Stimulated activated CD4-positive, alpha-beta T cell treated with anti-CD3 and anti-CD28 coated beads, Interleukin-2, amount 100 ng/mL, for 48 hours (primary cell): ENCODE measurements at regions not wholly inside any gene's neighbourhood (a gene's known extent, or its start where the extent isn't known, plus 50 kb on each side); places are given as distances from the start of the nearest gene placed in this dataset.

ENCODE experiments used
- DNase-seq, 2 donors: peaks; one replicate each; pipeline ENCODE4 v3.0.0-alpha.2; 2020

DNA sequence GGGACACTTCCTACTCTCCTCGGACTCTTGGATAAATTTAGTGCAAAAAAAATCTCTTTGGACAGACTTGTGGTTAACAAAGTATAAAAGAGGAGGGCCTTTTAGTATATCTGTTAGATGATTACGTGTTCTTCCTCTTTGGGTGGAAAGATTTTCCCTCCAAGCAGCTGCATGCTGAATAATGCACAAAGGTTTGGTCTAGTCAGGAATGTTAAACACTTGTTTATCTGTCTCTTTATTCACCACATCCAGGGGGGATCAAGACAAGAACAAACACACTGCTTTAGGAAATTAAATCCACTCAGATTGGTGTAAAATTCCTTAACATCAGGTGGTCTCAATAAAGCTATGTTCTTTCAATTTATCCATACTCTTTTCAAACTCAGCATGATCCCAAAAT lies 260.9 kb upstream of the CHD6 start:
- no peak for DNase-seq

DNA sequence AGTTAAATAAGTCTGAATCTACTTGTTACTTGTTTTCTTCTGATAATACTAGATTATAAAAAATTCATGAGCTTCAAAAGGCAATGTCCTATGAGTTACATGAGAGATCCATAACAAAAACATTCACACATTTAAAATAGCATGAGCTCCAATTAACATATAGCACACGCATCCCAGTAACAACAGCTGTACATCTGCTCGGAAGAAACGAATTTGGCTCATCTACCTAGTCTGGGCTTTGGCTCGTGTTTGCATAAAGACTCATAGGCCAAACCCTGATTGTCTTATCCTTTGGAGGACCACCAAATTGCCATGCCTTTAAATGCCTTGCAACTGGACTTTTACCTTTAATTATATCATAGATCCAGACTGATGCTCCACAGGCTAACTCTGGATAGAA lies 259.7 kb upstream of the CHD6 start:
- DNase-seq = no peak

DNA sequence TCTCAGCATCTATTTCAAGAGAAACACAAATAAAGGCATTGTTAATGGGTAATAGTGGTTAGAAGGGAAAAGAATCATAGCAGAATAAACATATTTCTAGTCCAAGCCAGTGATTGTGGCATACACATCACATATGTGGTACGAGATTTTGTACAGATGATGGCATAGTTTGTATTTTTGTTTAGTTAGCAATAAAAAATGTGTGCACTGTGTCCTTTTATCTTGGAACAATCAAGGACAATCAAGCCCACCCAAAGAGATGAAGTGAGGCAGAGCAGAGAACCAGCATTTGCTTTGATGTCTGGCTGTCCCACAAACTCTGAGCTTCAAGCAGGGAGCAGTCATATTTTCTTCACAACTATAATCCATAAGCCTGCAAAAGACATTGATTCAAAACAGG lies 256.5 kb upstream of the CHD6 start:
- DNase-seq = no peak

DNA sequence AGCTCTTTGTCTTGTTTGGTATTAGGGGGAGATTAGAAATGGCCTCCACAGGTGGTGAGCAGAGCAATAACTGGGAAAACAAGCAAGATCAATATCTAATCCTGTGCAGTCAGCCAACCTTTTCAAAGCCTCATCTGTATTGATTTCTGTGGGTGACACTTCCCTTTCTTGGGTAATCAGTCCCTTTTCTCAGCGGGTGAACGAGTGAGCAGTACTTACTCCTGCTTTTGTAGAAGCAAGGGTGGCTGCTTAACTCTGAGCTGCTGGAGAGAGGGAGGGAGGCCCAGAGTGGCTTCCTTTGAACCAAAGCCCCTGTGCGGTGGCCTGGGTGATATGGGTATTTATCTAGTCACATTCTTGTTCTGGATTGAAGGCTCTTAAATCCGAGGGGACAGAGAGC lies 254.8 kb upstream of the CHD6 start:
- no peak for DNase-seq

DNA sequence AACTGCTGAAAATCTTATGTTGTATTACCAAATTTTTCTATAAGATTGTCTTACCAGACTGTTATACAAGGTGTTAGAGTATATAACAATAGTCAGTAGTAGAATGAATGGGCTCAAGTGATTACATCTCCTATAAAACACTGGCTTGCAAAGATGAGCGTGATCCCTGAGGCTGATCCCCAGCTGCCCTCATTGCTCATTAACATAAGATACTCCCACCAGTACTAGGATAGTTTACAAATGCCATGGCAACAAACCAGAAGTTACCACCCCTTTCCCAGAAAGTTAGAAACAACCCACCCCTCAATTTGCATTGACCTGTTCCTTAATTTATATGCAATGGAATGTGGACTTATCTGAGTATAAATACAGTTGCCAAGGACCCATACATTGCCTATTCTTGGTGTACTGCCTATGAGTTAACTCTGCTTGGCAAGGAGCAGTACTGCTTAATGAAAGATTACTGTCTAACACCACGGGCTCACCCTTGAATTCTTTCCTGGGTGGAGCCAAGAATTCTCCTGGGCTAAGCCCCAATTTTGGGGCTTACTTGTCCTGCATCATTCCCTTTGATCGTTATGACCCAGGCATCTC lies 252.8 kb upstream of the CHD6 start:
- no peak for DNase-seq

DNA sequence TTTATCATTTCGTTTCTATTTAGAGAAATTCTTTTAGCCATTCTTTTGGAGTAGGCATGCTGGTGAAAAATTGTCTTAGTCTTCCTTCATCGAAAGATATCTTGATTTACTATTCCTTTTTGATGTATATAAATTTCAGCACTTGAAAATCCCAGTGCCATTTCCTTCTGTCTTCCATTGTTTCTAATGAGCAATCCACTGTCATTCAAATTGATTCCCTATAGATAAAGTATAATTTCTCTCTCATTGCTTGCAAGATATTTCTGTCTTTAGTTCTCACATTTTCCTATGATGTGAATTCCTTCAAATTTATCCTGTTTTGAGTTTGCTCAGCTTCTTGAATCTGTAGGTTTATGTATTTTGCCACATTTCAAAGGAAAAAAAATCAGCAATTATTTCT lies 251.1 kb upstream of the CHD6 start:
- DNase-seq = no peak

DNA sequence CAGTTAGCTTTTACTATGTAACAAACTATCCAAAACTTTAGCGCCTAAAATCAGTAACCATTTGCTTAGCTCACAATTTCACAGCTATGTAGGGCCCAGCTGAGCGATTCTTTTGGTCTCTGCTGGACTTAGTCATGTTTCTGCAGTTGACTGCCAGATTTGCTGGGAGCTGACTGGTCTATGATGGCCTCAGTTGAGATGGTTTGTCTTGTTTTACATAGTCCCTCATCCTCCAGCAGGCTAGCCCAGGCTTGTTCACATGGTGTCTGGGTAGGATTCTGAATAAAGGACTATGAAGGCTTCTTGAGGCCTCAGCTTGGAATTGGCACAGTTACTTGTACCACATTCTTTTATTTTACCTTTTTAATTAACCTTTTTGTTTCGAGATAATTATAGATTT lies 247.8 kb upstream of the CHD6 start:
- DNase-seq = no peak

DNA sequence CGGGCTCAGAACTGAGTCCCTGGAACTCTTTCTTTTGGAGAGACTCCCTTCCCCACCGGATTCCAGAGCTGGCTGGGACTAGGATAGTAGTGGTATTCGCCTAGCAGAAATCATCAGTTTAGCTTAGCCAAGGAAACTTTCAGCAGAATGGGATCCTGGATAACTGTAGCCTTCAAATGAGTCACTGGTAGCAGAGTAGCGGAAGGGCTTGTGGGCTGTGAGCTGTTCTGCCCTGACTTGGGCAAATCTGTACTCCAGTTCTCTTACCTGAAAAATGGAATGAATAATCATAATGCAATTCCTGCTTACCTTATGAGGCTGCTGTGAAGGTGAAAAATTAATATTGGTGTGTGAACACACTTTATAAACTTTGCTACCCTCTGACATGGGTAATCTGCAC lies 244.3 kb upstream of the CHD6 start:
- no peak for DNase-seq

DNA sequence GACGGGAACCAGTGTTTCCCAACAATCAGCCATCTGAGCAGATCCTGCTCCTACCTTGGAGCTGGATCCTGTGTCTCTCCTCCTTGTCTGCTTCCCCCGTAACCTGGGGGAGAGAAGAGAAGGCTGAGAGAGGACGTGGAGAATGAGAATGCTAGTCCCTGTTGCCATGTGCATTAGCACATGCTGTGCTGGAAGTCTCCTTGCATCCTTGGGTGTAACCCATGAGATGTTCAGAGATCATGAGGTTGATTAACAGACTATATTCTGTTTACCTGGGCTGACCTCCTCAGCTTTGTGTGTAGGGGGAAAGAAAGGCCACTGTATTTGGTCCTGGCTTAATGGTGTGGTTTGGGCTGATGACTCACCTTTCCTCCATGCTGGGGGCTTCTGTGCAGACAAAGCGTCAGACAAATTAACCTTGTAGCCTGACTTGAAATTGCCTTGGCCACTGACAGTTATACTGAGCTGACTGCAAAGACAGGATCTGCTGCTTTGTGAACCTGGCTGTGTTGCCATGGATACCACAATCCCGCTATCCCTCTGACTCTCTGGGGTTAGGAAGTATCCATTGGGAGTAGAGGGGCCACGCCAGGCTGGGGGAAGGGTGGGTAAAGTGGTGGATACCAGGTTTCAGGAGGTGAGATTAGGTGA lies 243.7 kb upstream of the CHD6 start:
- DNase-seq = no peak

DNA sequence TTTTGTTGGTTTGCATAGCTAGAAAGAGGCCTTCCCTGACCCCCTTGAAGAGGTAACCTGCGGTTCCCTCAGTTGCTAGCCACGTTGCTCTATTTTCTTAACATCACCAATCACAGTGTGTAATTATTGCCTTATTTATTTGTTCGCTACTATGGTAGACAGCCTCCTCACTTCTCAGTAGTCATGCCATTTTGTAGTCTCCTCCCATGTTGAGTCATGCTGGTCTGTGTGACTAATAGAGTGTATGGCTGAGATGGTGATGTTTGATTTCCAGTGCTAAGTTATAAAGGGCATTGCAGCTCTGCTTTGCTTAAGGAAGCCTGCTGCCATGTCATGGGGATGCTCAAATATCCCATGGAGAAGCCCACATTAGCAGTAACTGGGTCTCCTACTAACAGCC lies 236.6 kb upstream of the CHD6 start:
- no peak for DNase-seq

DNA sequence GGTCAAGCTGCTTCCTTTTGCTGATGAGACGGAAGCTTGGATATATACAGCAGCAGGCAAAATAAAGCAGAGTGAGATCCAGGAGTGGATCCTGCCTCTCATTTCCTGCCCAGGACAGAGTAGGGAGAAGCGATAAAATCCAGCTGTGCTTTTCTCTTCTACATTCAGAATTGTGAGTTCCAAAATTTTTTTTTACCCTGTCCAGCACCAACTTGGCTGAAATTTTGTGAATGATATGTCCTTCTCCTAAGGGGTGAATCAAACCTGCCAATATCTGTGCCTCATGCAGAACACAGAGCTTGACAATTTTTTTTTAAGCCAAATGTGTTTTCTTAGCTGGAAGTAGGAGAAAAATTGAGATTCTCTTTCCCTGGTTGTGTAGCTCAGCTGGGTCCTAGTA lies 235.6 kb upstream of the CHD6 start:
- no peak for DNase-seq

DNA sequence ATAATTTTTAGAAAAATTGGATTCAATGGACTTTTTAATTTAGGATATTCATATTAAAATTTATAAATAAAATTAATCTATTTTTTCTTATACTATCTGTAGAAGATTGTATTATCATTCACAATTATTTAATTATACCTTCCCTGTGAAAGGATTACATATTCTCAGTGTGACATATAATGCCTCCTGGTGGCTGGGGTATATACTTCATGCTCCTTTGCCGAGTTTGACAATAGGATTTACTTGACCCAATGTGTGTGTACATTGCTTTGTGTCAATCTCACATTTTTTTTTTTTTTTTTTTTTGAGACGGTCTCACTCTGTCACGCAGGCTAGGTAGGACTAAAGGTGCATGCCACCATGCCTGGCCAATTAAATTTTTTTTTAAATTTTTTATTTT lies 230.0 kb upstream of the CHD6 start:
- DNase-seq = no peak

DNA sequence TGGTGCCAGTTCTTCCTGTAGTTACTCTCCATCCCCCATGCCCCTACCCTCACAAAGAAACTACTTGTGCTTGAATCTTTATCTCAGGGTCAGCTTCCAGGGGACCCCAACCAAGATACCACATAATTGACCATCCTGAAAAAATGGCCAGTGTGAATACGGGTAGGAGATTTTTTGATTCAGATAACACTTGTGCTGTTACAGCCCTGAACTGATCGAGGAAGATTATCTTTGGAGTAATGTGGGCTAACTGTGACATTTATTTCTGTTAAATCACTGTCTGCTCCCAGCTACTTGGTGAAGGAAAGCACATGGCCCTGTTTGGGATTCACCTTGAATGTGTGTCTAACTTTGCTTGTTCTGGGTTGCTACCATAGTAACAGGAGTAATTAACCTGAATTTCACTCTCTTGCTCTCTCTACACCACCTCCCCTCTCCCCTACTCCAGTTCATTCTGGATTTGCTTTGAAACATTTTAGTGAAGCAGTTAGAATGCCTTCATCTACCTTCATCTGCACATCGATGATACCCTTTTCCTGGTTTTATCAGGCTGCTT lies 219.6 kb upstream of the CHD6 start:
- DNase-seq = no peak

DNA sequence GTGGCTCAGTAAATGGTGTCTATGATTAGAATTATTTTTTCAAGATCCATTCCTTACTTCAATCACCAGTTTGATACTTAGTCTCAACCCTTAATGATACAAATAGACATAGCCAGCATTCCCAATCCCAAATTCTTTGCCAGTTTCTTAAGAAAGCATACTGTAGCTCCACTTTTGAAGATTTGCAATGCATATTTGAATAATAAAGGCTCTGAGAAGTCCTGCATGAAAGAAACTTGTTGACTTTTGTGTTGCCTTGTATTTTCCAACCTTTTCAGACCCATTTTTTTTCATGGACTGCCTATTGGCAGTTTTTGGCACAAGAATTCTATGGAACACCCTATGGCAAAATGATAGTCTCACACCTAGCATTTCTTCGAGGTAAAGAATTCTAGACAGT lies 215.6 kb upstream of the CHD6 start:
- DNase-seq = no peak

DNA sequence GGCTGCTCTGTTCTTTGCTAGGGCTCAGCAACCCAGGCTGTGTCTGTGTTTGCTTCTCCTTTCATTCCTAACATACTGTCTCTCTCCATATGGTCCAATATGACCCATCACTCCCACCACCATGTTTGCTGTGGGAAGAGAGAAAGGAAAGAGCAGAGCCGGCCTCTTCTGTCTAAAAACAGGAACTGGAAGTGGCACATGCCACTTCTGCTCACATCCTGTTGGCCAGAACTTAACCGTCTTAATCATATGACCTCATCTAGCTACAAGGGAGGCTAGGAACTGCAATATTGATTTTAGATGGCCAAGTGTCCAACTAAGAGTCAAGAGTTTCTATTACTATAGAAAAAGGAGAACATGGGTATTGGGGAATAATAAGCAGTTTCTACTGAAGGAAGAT lies 212.5 kb upstream of the CHD6 start:
- DNase-seq = no peak

DNA sequence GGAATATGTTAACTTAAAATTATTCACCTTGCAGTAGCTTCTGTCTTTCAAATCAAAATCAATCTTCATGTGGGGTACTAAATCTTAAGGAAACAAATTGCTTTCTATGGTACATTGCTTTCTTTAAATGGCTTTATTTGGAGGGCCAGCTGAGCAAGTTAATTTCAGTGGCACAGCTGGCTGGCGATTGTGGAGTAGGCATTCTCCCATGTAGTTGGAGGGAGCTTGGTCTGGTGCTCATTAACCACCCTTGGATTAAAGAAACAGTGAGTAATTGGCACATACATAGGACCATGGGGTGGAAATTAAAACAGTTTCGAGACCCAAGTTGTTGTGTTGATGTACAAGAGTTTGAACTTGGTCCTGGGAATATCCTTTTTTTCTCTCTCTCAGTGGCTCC lies 201.3 kb upstream of the CHD6 start:
- no peak for DNase-seq

DNA sequence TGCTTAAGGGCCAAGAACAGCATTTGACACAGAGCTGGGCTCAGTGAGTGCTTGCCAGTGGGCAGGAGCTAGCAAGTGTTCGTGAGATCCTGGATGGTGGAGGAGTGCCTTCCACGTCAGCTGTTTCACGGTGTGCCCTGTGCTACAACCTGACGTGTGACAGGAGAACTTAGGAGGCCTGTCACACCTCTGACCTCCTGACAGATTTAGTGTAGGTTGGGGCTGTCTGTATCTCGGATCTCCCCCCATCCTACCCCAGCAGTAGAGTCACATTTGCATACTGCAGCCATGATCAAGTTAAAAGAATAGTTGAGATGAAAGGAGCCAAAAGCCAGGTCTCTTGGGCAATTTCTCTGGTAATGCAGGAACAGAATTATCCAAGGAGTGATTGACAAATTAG lies 200.8 kb upstream of the CHD6 start:
- no peak for DNase-seq

DNA sequence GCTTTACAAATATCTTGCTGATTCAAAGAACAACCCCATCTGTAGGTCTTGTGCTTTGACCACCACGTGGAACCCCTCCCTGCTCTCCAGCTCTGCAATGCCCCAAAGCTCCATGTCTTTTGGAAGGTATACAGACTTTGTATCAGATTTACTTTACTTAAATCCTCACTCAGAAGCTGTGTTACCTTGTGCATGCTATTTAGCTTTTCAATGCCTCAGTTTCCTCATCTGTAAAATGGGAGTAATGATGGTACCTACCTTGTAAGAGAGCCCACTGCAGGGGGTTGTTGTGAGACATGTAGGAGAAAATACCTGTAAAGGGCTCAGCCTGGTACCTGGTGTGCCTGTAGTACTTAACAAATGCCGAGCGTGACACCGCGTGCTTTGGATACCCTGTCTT lies 200.2 kb upstream of the CHD6 start:
- no peak for DNase-seq

DNA sequence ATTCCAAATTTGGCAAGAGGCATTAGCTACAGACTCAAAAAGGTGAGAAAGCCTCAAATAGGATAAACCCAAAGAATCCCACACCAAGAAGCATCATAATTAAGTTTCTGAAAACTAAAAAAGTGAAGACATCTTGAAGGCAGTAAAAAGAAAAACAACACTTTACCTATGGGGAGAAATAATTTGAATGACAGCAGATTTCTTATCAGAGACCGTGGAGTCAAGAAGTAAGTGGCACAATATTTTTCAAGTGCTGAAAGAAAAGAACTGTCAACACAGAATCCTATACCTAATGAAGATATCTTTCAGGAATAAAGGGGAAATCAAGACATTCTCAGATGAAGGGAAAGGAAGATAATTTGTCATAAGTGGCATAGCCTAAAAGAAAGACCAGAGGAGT lies 193.3 kb upstream of the CHD6 start:
- DNase-seq = no peak

DNA sequence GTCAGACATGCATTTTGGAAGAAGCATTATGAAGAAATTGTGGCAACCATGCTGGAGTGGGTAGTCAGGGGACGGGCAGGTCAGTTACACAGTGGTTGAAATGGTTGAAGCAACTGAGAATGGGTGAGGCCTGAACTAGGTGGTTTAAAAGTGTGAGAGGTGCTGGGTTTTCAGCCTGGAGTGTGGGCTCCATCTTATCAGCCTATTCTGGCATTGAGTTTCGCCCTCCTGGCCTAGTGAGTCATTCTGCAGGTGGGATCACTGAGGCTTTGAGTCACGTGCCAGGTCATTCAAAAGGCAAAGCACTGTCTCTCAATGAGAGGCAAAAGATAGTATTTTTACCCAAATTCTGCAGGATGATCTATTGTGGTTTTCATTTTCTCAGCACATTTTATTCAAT lies 181.9 kb upstream of the CHD6 start:
- DNase-seq = no peak

DNA sequence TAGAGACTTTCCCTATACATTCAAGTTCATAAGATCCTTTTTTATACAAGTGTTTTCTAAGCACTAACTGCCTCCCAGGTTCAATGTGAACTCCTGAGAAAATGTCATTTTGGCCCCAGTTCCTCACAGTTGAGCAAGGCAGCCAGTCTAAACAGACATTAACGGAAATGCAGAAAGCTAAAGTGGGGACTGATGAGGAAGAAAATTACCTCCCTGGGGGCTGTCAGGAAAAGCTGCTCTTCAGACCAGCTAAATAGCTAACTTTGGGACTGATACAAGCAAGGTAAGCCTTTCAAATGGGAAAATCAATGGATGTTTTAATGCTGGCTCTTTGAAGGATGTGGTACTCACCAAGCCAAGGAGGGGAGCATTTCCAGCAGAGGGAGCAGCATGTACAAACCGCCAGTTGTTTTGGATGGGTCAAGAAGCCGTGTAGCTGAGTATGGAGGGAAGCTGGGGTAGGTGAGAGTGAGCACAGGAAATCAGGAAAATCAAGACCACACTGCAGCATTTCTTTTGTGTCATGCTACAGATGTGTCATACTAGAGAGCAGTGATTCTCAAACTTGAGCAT lies 180.8 kb upstream of the CHD6 start:
- DNase-seq = no peak

DNA sequence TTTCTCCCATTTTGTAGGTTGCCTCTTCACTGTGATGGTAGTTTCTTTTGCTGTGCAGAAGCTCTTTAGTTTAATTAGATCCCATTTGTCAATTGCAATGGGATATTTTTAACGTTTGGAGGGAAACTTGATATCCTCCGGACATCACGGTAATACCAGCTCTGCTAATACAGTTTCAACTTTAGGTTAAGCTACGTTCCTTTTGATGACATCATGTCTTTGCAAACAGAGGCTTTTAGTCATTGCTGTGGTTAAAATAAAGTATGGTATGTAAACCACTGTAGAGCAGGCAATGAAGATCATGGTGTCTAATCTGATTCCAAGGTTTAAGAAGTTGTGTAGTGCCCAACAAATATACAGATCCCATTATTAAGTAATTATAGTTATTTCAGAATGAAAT lies 168.0 kb upstream of the CHD6 start:
- DNase-seq = no peak

DNA sequence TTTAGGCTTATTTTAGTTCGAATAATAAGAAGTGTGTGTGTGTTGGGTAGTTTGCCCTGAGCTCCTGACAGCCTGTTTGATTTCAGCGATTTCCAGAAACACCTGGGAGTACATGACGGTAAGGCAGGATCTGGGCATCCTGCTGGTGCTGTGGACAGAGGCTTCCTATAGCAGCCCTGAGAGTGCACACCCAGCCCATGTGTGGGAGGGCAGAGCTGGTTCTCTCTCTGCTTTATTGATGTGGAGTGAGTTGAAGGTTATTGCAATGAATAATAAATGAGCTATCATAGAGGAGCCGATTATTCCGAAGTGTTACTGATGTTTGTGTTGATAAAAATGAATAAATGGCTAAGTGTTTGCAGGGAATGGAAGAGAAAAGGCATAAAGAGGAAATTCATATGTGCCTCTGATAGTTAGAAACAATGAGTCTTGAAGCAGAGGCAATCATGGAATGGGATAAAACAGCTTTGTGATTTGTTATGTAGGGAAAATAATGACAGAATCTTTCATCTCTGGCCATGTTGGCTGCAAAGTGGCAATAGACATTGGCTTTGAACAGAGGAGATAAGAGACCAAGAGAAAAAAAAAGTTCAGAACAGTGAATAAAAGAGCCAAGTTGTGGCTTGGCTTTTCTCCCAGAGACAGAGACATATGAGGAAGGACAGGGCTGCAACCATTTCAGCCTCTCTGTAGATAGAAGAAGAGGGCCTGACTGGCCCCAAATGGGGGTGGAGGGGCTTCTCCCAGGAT lies 166.2 kb upstream of the CHD6 start:
- DNase-seq = no peak
